ENCODE measurements at regions not wholly inside any gene's neighbourhood (a gene's known extent, or its start where the extent isn't known, plus 50 kb on each side); places are given as distances from the start of the nearest gene placed in this dataset.

- DNase-seq = no peak
- no TSS peak for BruUV-seq (replicated peaks)
- intact Hi-C loops (cut with micrococcal nuclease; ENCODE audit: unreplicated experiment) = no loop called here
- H3K27ac Mint-ChIP-seq (ENCODE audit: unreplicated experiment) = no peak overlapping the region
- TF ChIP-seq CTCF (IDR thresholded peaks at IDR 0.05; ENCODE audit: unreplicated experiment) = no peak
- CTCF ChIA-PET = interaction anchor here (0.6 kb wide), 1 partner anchor 945 kb away, joined by 4 read pairs; no protein-coding TSS in a partner anchor
- peaks cover 15% of the 10 kb centered on the region for H3K4me1 Mint-ChIP-seq (ENCODE audit: low read depth, unreplicated experiment)
- H3K9me3 Mint-ChIP-seq (ENCODE audit: low read depth, unreplicated experiment) = no peaks in the 10 kb centered on the region
- H3K27me3 Mint-ChIP-seq (ENCODE audit: unreplicated experiment) = no peaks in the 10 kb centered on the region
- H3K4me3 Mint-ChIP-seq (ENCODE audit: low read depth, unreplicated experiment) = no peak overlapping the region
- no peaks in the 10 kb centered on the region for H3K36me3 Mint-ChIP-seq (ENCODE audit: insufficient read depth, unreplicated experiment)
Observed at GRCh38 chr5:107314330-107314729, 356.4 kb downstream of the EFNA5 start.

GRCh38 chr5:107313921-107314320 lies 356.8 kb downstream of the EFNA5 start:
- Mint-ChIP-seq H3K4me1 (ENCODE audit: low read depth, unreplicated experiment) (peaks cover 15% of the 10 kb centered on the region), H3K27me3 (ENCODE audit: unreplicated experiment) (no peaks in the 10 kb centered on the region), H3K36me3 (ENCODE audit: insufficient read depth, unreplicated experiment) (no peaks in the 10 kb centered on the region), H3K27ac (ENCODE audit: unreplicated experiment) (no peak overlapping the region), H3K4me3 (ENCODE audit: low read depth, unreplicated experiment) (no peak overlapping the region), H3K9me3 (ENCODE audit: low read depth, unreplicated experiment) (no peaks in the 10 kb centered on the region)
- TF ChIP-seq CTCF (IDR thresholded peaks at IDR 0.05; ENCODE audit: unreplicated experiment) = no peak
- intact Hi-C loops (cut with micrococcal nuclease; ENCODE audit: unreplicated experiment) = no loop called here
- DNase-seq = no peak
- no TSS peak for BruUV-seq (replicated peaks)
- CTCF ChIA-PET = interaction anchor here (0.6 kb wide), 1 partner anchor 946 kb away, joined by 4 read pairs; no protein-coding TSS in a partner anchor

- BruUV-seq (replicated peaks) = no TSS peak
- H3K27ac Mint-ChIP-seq (ENCODE audit: unreplicated experiment) = no peak overlapping the region
- no peaks in the 10 kb centered on the region for H3K27me3 Mint-ChIP-seq (ENCODE audit: unreplicated experiment)
- no peak overlapping the region for H3K4me3 Mint-ChIP-seq (ENCODE audit: low read depth, unreplicated experiment)
- no peak for DNase-seq
- H3K36me3 Mint-ChIP-seq (ENCODE audit: insufficient read depth, unreplicated experiment) = no peaks in the 10 kb centered on the region
- peaks cover 15% of the 10 kb centered on the region for H3K4me1 Mint-ChIP-seq (ENCODE audit: low read depth, unreplicated experiment)
- H3K9me3 Mint-ChIP-seq (ENCODE audit: low read depth, unreplicated experiment) = no peaks in the 10 kb centered on the region
- CTCF ChIA-PET = no interaction called here
- intact Hi-C loops (cut with micrococcal nuclease; ENCODE audit: unreplicated experiment) = no loop called here
- no peak for TF ChIP-seq CTCF (IDR thresholded peaks at IDR 0.05; ENCODE audit: unreplicated experiment)
Observed at GRCh38 chr5:107313098-107313497, 357.6 kb downstream of the EFNA5 start.

- intact Hi-C loops (cut with micrococcal nuclease; ENCODE audit: unreplicated experiment) = no loop called here
- TF ChIP-seq CTCF (IDR thresholded peaks at IDR 0.05; ENCODE audit: unreplicated experiment) = no peak
- no peak overlapping the region for H3K27ac Mint-ChIP-seq (ENCODE audit: unreplicated experiment)
- no peaks in the 10 kb centered on the region for H3K4me1 Mint-ChIP-seq (ENCODE audit: low read depth, unreplicated experiment)
- DNase-seq = no peak
- no peaks in the 10 kb centered on the region for H3K27me3 Mint-ChIP-seq (ENCODE audit: unreplicated experiment)
- no peak overlapping the region for H3K4me3 Mint-ChIP-seq (ENCODE audit: low read depth, unreplicated experiment)
- no peaks in the 10 kb centered on the region for H3K9me3 Mint-ChIP-seq (ENCODE audit: low read depth, unreplicated experiment)
- no peaks in the 10 kb centered on the region for H3K36me3 Mint-ChIP-seq (ENCODE audit: insufficient read depth, unreplicated experiment)
- BruUV-seq (replicated peaks) = no TSS peak
- CTCF ChIA-PET = no interaction called here
Observed at GRCh38 chr5:107310181-107310580, 360.6 kb downstream of the EFNA5 start.

All from Calu3 (cell line).